Suprapubic skin (tissue), 4 donors: ENCODE measurements at regions not wholly inside any gene's neighbourhood (a gene's known extent, or its start where the extent isn't known, plus 50 kb on each side); places are given as distances from the start of the nearest gene placed in this dataset.

Experiments
- DNase-seq, 2 donors: peaks; one replicate each; pipeline ENCODE4 v3.0.0-alpha.2; 2019; ENCODE audit warnings: low spot score in 2 of 2
- H3K27ac ChIP-seq: fragments of 200-600 bp; sonication (generic); one replicate; pipeline ENCODE4 v1.5.1; 2019
- H3K27me3 ChIP-seq: fragments of 200-600 bp; sonication (generic); one replicate; pipeline ENCODE4 v1.5.1; 2019
- H3K36me3 ChIP-seq: fragments of 200-600 bp; sonication (generic); one replicate; pipeline ENCODE4 v1.5.1; 2019
- H3K4me1 ChIP-seq: fragments of 200-600 bp; sonication (generic); one replicate; pipeline ENCODE4 v1.5.1; 2019
- H3K4me3 ChIP-seq: fragments of 200-600 bp; sonication (generic); one replicate; pipeline ENCODE4 v1.5.1; 2019; ENCODE audit warnings: mild to moderate bottlenecking
- H3K9me3 ChIP-seq: fragments of 200-600 bp; sonication (generic); one replicate; pipeline ENCODE4 v1.5.1; 2019
- CTCF ChIP-seq, 2 donors: fragments of 200-600 bp in 1 of 2; fragments of 450-650 bp in 1 of 2; sonication (generic) in 1 of 2; IDR thresholded peaks; one replicate each; pipeline ENCODE4 v1.5.1; 2016 to 2019; ENCODE audit warnings: antibody characterized with exemption in 2 of 2, mild to moderate bottlenecking in 1 of 2, moderate library complexity in 1 of 2
- EP300 ChIP-seq: sonication (generic); formaldehyde crosslinking; IDR thresholded peaks from one replicate; pipeline ENCODE4 v1.6.1; 2017; ENCODE audit warnings: antibody characterized with exemption
- POLR2A ChIP-seq, 2 donors: fragments of 450-650 bp; IDR thresholded peaks; one replicate each; pipeline ENCODE4 v1.6.1; 2017; ENCODE audit warnings: antibody characterized with exemption in 2 of 2, mild to moderate bottlenecking in 2 of 2, moderate library complexity in 2 of 2
- POLR2AphosphoS5 ChIP-seq, 3 donors: sonication (generic); formaldehyde crosslinking; IDR thresholded peaks; one replicate each; pipeline ENCODE4 v1.6.1; 2017; ENCODE audit warnings: antibody characterized with exemption in 3 of 3
- WGBS: methylation state at CpG from one replicate; pipeline ENCODE4 v1.1.5; 2018; 5-methylcytosine and 5-hydroxymethylcytosine counted together

DNA sequence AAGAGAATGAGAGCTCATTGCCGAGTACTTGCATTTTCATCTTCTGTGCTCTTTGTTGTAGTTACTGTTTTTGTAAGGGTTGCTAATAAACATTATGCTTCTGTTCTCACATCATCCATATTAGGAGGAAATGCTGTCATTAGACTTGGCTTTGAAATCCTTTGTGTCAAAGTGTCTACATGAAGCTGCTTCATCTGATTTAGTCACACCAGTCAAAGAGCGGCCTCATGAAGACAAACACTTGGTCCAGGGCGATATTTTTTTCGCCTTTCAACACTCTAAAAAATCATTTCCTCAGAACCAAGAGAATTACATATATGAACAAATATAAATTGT is 105.0 kb downstream of the SPRY2 start:
- Histone ChIP-seq H3K4me1 (no peaks in the 10 kb centered on the region), H3K4me3 (no peak overlapping the region), H3K27ac (no peak overlapping the region), H3K9me3 (no peaks in the 10 kb centered on the region), H3K36me3 (no peaks in the 10 kb centered on the region), H3K27me3 (no peaks in the 10 kb centered on the region)
- no peak for TF ChIP-seq EP300
- no peak for TF ChIP-seq CTCF (IDR thresholded peaks at IDR 0.05)
- no peak for TF ChIP-seq POLR2A (IDR thresholded peaks at IDR 0.05)
- TF ChIP-seq POLR2AphosphoS5 (IDR thresholded peaks at IDR 0.05) = no peak
- DNase-seq = no peak
- WGBS = 67% methylated on average over 4 of the region's 4 CpGs

DNA sequence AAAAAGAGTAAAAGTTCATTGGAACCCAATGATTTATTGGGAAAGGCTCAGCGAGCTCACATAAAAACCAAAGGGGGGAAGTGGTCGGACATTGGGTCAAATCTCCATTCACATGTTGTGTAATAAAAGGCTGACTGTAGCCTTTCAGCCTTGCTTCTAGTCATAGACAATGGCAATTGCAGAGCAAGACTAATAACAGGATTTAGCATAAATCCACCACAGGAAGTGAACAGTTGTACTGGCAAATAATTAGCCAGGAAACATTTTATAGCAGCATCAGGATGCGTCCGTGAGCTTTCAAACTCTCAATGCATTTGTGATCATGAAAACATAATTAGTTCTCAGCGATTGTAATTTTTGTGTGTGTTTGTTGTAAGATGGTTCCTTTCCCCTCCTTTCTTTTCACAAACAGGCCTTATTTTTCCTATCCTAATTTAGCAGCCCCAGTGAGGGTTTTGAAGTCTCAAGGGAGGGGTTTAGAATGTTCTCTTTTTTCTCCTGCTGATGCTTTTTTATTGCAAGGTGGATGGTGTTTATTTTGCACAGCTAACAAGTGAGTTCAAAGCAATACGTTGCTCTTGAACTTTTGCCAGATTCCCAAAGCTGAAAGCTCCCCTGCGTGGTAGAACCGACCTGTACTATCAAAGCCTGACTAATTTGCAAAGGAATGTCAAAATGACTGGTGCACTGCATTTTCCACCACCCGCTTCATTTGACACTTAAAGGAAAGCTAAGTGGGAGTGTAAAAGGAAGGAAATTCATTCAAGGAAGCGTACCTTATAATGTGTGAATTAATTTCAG is 105.6 kb downstream of the SPRY2 start:
- 46% methylated on average over 10 of the region's 10 CpGs for WGBS

DNA sequence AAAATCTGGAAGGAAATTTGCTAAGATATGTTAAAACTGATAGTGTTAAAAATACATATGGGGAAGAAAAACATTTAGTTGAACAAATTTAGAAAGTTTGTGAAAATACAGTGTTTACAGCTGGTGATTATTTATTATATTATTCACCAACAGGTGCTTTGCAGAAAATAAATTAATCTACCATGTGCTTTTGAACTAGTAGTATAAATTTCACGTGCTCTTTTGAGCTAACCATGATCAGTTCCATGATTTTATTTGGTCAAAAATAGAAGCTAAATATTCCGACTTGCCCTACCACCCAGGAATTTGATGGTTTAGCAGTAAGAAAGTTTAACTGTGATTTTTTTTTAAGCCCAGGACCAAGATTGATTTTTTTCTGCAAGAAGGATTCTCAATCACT is 113.3 kb downstream of the SPRY2 start:
- no peak for TF ChIP-seq POLR2AphosphoS5 (IDR thresholded peaks at IDR 0.05)
- no peak for TF ChIP-seq CTCF (IDR thresholded peaks at IDR 0.05)
- TF ChIP-seq EP300 = no peak
- no peak for TF ChIP-seq POLR2A (IDR thresholded peaks at IDR 0.05)
- no peak overlapping the region for H3K27ac ChIP-seq
- no peak for DNase-seq
- no peaks in the 10 kb centered on the region for H3K36me3 ChIP-seq
- no peaks in the 10 kb centered on the region for H3K27me3 ChIP-seq
- H3K9me3 ChIP-seq = no peaks in the 10 kb centered on the region
- no peaks in the 10 kb centered on the region for H3K4me1 ChIP-seq
- H3K4me3 ChIP-seq = no peak overlapping the region
- WGBS = 79% methylated on average over 2 of the region's 2 CpGs

More for the DNA sequence above, 105.6 kb downstream of the SPRY2 start:
- H3K27me3 ChIP-seq = no peaks in the 10 kb centered on the region
- no peaks in the 10 kb centered on the region for H3K4me1 ChIP-seq
- DNase-seq = no peak
- no peaks in the 10 kb centered on the region for H3K9me3 ChIP-seq
- no peak overlapping the region for H3K27ac ChIP-seq
- H3K4me3 ChIP-seq = no peak overlapping the region
- TF ChIP-seq CTCF (IDR thresholded peaks at IDR 0.05) (no peak), POLR2A (IDR thresholded peaks at IDR 0.05) (no peak), POLR2AphosphoS5 (IDR thresholded peaks at IDR 0.05) (no peak)
- no peaks in the 10 kb centered on the region for H3K36me3 ChIP-seq

DNA sequence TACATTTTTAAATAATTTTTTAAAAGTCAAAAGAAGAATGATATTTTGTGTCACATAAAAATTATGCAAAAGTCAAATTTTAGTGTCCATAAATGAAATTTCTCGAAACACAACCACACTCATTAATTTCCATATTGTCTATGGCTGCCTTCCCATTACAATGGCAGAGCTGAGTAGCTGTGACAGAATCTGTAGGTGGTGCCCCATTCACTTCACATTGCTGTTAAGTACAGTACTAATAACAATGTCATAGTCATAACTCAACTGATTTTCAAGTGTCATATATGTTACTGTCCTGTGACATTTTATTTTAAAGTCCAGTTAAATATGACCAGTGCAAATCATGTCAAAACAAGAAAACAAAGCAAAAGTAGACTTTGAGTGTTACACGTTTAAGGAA is 114.3 kb downstream of the SPRY2 start:
- no peak for DNase-seq
- Histone ChIP-seq H3K4me1 (no peaks in the 10 kb centered on the region), H3K27me3 (no peaks in the 10 kb centered on the region), H3K4me3 (no peak overlapping the region), H3K27ac (no peak overlapping the region), H3K36me3 (no peaks in the 10 kb centered on the region), H3K9me3 (no peaks in the 10 kb centered on the region)
- WGBS = 90% methylated on average over 2 of the region's 2 CpGs
- no peak for TF ChIP-seq EP300
- no peak for TF ChIP-seq POLR2A (IDR thresholded peaks at IDR 0.05)
- no peak for TF ChIP-seq CTCF (IDR thresholded peaks at IDR 0.05)
- no peak for TF ChIP-seq POLR2AphosphoS5 (IDR thresholded peaks at IDR 0.05)

GRCh38 chr13:80224468-80224867 is 116.5 kb downstream of the SPRY2 start:
- Histone ChIP-seq H3K27ac (no peak overlapping the region), H3K4me1 (no peaks in the 10 kb centered on the region), H3K4me3 (no peak overlapping the region), H3K9me3 (no peaks in the 10 kb centered on the region), H3K27me3 (no peaks in the 10 kb centered on the region), H3K36me3 (no peaks in the 10 kb centered on the region)
- no peak for TF ChIP-seq POLR2A (IDR thresholded peaks at IDR 0.05)
- no peak for TF ChIP-seq CTCF (IDR thresholded peaks at IDR 0.05)
- no peak for TF ChIP-seq EP300
- no peak for TF ChIP-seq POLR2AphosphoS5 (IDR thresholded peaks at IDR 0.05)
- no peak for DNase-seq
